GM19328 (cell line): ENCODE measurements at regions not wholly inside any gene's neighbourhood (a gene's known extent, or its start where the extent isn't known, plus 50 kb on each side); places are given as distances from the start of the nearest gene placed in this dataset.
"Not testable (repeated sequence)": the region's sequence is repeated elsewhere in the genome, so short reads cannot be mapped to it uniquely, and the experiment has no call there.

Experiments used
- ATAC-seq: cut with Tn5 transposase; IDR thresholded peaks from one replicate; pipeline ENCODE4 v1.9.1; 2021; ENCODE audit warnings: mild to moderate bottlenecking, moderate library complexity; ENCODE audit not compliant: unreplicated experiment

DNA sequence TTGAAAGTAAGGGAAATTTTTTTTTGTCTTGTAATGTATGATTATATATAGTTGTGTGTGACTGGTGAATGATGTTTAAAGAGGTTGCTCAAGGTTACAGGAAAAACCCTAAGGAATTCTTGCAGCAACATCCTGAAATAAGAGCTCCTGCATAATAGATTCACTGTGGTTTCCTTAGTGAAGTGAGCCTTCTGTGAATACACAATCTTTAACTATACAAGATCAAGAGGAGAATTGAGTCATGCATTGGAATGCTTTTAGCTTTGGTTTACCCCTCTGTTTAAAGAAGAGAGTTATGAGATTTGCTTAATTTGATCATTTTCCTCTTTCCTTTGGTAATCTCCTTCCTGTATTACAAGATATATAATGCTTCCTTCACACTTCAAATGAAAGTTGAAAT is 141.6 kb upstream of the EYA4 start:
- no peak for ATAC-seq

DNA sequence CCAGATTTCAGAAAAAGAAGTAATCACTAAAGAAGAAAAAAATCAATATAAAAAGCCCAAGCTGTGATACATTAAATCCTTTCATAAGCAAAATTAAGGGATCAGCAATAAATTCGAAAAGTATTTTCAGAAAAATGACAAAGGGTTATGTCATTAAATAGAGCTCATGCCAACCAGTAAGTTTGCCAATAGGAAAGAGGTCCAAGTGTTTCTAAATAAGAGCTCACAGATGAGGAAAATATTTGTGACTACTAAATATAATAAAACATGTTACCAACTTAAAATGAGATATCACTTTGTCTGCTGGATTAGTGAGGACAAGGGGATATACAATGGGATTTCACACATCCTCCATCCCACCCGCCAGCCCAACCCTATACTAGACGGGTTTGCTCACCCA is 140.3 kb upstream of the EYA4 start:
- no peak for ATAC-seq

DNA sequence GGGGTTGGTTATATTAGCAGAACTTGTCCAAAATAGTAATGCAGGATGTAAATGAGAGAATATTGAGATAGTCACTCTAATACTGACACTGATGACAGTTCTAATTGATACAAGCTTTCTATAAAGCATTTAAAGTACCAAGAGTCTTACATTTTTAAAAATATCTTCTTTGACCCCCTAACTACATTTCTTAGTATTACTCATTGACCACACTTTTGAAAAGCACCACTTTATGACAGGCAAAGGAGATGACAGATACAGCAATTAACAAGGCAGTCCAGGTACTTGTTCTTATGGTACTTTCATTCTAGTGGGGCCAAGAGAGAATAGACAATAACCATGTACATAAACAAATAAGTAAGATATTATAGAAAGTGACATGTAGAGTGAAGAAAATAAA is 139.4 kb upstream of the EYA4 start:
- no peak for ATAC-seq

DNA sequence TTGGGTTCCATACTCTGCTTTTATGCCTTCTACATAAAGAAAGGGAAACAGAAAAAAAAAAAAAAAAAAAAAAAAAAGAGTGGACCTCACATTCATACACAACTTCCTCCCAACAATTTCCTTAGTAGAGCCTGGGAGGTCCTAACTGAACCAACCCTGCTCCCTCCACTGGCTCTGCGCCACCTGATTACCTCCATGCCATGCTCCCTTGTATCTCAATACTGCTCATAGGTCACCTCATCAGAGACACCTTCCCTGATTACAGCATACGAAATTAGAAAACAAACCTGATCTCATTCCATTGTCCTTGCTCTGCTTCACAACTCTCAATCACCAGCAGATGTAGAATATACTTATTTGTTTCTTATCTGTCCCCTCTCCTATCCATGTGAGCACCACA is 134.2 kb upstream of the EYA4 start:
- ATAC-seq, result no peak

DNA sequence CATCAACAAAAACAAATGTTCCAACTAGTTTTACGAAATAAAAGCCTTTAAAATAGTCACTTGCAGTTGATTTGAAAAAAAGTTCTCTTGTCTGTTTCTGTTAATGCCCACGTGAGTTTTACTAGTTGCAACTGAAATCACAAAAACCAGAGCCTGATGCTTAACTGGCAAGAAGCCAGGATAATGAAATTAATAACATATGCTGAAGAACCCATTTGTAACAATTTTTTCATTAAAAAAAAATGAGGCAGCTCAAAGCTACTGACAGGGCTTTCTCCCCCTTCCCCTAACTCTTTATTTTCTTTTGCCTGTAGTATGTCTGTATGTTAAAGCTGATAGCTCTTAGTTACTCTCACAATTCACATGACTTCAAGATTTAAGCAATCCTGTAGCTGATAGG is 132.7 kb upstream of the EYA4 start:
- no peak for ATAC-seq

DNA sequence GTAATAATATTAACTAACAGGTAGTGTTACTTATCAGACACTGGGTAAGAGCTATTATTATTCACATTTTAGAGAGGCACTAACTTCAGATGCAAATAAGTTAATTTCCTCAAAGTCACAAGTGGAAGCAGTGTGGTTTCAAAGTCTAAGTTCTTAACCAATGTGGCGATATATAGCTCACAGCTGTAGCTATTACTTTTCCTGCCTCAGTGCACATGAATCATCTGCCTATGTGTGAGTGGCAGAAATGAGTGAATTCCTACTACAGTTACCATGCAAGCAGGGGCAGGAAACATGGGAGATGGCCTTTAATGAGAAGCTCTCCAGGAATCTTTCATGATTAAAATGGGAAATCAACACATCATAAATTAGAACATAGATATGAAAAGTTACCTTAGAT is 126.2 kb upstream of the EYA4 start:
- ATAC-seq, result no peak

DNA sequence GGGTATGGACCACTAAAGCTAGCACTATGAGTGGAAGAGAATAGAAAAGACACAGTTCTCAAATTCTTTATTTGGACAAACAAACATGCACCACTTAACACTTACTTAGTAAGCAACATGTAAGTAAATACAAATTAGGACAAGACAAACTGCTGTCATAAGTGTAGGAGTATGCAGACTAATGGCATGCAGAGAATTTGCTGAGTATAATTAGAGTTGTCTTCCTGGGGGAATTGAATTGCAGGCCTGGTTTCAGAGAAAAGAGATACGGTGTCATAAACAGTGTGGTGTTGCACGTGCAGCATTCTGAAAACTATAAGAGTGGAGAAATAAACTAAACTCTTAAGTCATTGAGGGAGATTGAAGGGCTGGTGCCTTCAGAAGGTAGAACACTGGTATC is 125.2 kb upstream of the EYA4 start:
- no peak for ATAC-seq

DNA sequence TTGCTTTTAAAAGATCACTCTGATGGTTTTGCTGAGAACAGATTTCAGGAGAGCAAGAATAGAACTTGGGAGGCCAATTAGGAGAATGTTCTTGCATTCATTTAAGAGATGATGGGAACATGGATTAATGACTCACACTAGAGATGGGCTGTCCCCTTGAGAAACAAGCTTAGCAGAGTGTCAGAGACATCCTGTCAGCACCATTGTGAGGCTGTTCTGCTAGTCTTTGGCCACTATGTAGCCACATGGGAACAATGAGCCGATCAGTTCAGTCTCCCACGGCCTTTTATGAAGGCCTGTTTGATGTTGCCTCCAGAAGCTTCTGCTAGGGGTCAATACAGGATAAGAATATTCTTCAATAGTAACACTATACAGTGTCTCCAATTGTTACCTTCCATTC is 113.0 kb upstream of the EYA4 start:
- ATAC-seq, result no peak

DNA sequence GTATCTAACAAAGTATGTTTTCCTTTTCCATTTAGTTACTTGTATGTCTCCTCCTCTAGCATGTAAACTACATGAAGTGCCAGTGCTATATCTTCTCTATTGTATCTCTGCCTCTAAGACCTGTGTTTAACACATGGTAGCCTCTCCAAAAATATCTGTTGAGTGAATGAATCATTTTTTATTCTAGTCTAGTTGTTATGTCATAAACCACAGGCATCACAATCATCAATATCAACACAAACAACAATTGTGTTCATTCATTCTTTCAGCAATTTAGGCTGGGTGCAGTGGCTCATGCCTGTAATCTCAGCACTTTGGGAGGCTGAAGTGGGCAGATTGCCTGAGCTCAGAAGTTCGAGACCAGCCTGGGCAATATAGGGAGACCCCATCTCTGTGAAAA is 111.6 kb upstream of the EYA4 start:
- no peak for ATAC-seq

DNA sequence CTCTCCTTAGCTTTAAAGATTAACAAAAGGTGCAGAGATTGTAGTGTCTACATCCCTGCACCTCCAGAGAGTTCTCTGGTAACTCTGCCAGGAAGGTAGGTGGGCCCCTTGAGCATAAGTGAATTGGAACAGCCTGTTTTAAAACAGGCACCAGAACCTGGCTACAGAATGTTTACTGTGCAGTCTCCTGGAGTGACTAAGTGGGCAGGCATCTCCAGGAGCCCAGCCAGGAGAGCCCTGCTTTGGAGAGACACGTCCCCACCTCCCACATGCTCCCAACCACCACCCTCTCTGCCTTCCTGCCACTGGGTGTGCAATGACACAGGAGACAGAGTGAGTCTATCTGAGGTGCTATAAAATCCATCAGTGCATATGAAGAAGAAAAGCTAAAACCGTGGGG is 110.3 kb upstream of the EYA4 start:
- no peak for ATAC-seq

DNA sequence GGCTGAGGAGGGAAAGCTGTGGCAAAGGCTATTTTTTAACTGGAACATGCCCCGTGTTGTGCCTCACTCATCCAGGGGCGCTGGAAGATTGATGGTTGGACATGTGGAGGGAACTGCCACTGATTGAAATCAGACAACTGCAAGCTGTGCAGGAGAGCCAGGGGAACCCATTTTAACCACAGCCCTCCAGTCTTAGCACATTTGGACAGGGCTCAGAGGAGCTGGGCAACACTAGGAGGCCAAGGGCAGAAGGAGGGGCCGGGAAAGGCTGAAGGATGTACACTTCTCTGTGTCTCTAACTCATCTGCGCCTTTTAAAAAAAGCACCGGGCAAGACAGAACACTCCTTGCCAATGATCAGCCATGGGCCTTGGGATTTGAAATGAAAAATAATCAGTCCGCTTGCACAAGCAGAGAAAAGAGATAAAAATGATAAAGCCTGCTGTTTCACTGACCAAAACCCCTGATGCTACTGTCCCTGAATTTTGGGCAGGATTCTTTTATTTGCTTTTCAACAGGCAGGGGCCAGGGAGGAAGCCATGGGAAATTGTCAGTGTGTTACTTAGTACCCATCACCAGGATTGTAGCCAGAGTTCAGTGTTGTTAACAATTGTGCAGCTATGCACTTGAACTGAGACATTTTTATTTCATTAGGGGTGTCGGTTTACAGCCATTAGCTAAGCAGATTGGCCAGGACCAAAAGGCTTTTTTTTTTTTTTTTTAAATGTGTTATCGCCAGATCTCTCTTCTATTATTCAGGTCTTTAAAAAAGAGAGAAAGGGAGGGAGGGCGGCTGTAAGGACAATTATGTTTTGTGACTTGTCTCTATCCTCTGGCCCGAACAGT is 109.3 kb upstream of the EYA4 start:
- ATAC-seq, result no peak

DNA sequence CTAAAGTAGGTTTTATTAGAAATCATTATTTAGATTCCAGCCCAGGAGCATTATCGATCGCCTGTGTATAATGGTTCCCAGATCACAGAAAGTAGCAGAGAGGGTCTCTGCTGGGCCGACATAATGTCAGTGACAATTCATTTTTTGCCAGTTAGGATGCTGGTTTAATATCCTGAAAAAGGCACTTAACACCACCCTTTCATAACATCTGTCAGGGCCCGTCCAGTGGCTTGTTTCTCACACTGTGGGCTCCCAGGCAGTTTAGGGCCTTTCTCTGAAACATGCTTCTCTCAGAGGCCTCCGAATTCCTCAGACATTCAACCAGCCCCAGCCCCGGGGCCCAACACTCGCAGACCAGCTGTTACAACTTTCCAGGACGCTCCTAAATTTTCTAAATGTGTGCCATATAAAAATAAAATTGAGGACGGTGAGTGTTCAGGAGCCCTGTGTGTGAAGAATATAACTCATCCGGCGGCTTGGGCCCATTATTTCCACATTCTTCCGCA is 108.6 kb upstream of the EYA4 start:
- ATAC-seq, result no peak

DNA sequence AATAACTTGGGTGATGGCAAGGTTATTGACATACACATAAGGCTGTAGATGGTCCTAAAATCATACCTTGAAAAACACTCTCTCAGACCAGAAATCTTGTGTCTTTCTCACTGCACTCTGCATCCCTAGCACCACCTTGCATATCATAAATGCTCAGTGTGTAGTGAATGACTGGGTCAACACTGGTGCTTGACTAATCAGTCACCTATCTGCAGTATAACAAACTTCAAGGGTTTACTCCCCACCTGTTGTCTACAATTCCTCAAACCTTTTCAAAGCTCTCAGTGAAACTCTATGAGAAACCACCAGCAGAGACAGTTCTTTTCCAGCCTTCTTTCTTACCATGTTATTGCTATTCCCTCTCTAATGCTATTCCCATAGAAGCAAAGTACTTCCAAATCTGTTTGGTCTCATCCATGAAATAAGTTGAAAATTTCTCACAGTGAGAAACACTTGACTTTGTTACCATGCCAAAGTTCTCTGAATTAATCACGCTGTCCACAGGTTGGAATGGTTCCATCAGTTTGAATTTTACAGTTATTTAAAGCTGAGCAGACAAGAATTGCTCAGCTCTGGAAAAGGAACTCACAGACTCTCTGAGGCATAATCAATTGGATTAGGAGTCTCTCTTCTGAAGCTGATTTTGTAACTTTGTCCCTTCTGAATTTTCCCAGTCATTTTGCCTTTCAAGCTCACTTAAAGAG is 104.8 kb upstream of the EYA4 start:
- no peak for ATAC-seq

DNA sequence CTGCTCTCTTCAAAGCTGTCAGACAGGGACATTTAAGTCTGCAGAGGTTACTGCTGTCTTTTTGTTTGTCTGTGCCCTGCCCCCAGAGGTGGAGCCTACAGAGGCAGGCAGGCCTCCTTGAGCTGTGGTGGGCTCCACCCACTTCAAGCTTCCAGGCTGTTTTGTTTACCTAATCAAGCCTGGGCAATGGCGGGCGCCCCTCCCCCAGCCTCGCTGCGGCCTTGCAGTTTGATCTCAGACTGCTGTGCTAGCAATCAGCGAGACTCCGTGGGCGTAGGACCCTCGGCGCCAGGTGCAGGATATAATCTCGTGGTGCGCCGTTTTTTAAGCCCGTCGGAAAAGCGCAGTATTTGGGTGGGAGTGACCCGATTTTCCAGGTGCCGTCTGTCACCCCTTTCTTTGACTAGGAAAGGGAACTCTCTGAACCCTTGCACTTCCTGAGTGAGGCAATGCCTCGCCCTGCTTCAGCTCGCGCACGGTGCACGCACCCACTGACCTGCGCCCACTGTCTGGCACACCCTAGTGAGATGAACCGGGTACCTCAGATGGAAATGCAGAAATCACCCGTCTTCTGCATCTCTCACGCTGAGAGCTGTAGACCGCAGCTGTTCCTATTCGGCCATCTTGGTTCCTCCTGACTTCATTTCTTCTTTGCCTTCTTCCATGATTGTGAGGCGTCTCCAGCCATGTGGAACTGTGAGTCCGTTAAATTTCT is 93.5 kb upstream of the EYA4 start:
- not testable (repeated sequence) for ATAC-seq

DNA sequence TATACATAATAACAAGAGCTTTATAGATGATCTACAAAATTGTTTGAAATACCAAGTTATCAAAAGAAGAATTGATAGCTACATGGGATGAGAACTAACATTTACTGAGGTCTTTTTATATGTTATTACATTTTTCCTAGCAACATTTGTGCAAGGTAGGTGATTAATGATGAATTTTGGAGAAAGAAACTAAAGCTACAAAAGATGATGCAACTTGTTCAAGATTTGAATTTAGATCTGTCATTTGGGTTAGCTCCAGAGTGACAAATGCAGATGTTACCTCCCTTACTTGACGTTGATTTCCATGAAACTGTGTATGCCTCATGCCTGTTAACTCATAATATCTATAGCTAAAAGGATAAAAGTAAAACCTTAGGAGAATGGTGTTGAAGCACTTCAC is 84.5 kb upstream of the EYA4 start:
- no peak for ATAC-seq

DNA sequence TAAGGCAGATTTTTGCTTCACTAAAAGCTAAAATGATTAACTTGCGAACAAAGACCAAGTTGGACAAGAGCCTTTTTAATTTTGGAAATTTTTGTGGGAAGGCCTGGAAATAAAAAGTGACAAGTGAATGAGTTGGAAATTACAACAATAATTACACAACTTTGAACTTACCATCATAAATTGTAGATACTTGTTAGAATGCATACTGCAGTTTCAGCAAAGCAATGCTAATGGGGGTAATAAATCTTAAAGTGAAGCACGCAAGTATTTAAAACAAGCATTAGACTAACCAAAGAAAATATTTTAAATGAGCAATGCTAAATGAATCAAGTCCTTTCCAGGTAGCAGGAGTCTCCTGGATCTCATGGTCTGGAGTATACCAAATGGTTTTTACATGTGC is 83.2 kb upstream of the EYA4 start:
- ATAC-seq, result no peak

DNA sequence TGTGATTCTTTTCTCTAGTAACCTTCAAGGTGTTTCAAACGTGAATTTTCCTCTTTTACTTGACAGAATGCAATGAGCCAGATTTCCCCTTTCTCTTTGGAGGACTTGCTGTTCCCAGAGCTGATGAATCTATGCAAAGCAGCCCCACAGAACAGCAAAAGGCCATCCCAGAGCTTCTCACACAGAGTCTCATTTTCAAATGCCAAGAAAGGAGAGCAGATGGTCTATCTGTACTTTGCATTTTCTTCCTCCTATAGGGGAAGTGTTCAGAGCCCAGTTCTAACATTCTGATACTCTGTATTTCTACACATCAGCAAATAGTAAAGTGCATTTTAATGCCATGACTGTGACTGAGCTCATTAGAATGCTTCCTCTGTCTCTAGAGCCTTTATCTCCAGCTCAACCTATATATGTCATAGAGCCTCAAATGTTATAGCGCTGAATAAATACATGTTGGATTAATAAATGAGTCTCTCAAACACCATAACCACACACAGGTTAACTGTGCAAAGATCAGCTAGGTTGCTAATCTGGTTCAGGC is 81.8 kb upstream of the EYA4 start:
- no peak for ATAC-seq

DNA sequence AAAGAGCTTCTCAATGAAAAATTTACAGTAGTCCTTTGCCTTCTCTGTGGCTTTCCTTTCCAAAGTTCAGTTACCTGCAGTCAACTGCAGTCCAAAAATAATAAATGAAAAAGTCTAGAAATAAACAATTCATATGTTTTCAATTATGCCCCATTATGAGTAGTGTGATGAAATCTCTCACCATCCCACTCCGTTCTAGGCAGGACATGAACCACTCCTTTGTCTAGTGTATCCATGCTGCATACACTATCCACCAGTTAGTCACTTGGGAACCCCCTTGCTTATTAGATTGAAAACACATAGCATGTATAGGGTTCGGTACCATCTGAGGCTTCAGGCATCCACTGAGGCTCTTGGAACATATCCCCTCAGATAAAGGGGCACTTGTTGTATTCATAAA is 80.6 kb upstream of the EYA4 start:
- ATAC-seq, result no peak

DNA sequence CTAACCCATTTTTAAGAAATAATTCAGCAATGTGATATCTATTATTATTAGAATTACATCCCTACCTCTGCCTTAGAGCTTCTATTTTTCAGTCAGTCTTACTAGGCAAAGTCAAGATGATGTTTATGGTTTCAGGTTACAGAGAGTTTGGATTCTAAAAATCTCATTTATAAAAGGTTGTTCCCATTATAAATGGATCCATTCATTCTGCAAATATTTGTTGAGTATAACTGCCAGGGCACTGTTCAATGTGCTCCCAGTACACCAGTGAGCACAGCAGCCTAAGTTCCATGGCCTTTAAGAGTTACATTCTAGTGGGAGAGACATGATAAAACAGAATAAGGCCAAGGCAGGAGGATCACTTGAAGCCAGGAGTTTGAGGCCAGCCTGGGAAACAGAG is 75.9 kb upstream of the EYA4 start:
- no peak for ATAC-seq

DNA sequence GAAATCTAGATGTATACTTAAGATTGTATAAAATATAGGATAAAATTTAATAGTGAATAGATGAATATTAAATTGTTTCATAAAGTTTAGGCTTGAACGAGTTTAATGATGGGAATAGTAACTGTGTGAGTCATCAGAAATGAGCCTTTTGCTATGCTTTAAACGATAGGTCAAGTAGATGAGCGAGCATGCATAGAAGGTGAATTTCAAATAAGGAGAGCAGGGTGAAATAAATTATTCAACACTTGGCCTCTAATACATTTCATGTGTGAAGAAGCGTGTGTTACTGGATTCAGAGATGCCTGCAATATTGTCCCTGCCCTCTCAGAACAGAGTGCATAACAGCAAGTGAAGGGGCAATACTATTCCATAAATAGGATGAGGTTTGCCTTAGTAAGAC is 74.4 kb upstream of the EYA4 start:
- ATAC-seq, result no peak

DNA sequence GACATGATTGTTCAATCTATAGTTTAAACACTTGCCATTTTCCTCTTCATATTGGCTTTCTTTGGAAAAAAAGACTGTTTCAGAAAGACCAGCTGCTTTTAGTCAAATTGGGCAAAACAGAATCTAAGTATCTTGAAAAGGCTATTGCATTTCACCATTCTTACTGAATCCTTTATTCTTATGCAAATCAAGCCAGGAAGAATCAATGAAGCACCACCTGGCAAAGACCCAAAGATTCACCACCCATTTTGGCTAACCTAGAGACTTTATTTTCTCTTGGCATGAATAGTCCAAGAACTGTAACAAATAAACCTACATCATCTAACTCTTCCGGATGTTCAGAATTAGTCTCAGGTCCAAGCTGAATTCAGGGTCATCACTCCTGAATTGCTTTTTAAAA is 71.3 kb upstream of the EYA4 start:
- ATAC-seq, result no peak

DNA sequence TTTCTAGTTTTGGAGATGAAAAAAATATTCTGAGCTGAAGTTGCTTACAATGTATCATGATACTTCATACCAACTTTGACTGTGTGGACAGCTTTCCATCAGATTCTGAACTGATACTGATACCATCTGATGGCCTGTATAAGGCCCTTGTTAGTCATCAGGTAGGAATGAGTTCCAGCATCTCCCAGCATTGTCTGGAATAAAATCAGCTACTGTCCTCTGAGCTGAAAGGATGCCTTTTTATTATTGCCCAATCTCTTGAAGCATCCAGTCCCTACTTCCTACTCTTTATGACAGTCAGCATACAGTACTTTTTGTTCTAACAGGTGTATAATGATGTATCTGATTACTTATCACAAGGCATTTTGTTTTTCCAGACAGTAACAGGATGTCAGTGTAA is 70.6 kb upstream of the EYA4 start:
- no peak for ATAC-seq
